WTC11 (cell line): ENCODE measurements at regions not wholly inside any gene's neighbourhood (a gene's known extent, or its start where the extent isn't known, plus 50 kb on each side); places are given as distances from the start of the nearest gene placed in this dataset.
"Not testable (repeated sequence)": the region's sequence is repeated elsewhere in the genome, so short reads cannot be mapped to it uniquely, and the experiment has no call there.

Experiments used
- ATAC-seq: fragments of 200-7000 bp; cut with Tn5 transposase; 2 replicates; pipeline ENCODE4 v1.10.0; 2021; ENCODE audit warnings: mild to moderate bottlenecking, moderate library complexity
- CTCF ChIA-PET: fragments of 300-600 bp; sonication (Branson Sonifier 250); formaldehyde crosslinking; loops from one replicate; lab custom pipeline; 2021; ENCODE audit warnings: antibody characterized with exemption; lab: Charles Lee
- POLR2A ChIA-PET: fragments of 350-600 bp; sonication (Branson Sonifier 250); formaldehyde crosslinking; loops from one replicate; lab custom pipeline; 2021; ENCODE audit warnings: antibody characterized with exemption; lab: Charles Lee
- DNase-seq: peaks from one replicate; pipeline ENCODE4 v3.0.0; 2021; ENCODE audit warnings: low spot score
- H3K27ac Mint-ChIP-seq: 2 replicates; pipeline ENCODE4 v1.8.0; 2021; ENCODE audit warnings: mixed read lengths
- H3K27me3 Mint-ChIP-seq: 2 replicates; pipeline ENCODE4 v1.8.0; 2021; ENCODE audit warnings: low read depth, mild to moderate bottlenecking, moderate library complexity, mixed read lengths
- H3K36me3 Mint-ChIP-seq: 2 replicates; pipeline ENCODE4 v1.8.0; 2021; ENCODE audit warnings: mixed read lengths
- H3K4me1 Mint-ChIP-seq: 2 replicates; pipeline ENCODE4 v1.8.0; 2022; ENCODE audit warnings: mixed read lengths
- H3K4me3 Mint-ChIP-seq: 2 replicates; pipeline ENCODE4 v1.8.0; 2021; ENCODE audit warnings: mild to moderate bottlenecking, moderate library complexity, mixed read lengths
- H3K9me3 Mint-ChIP-seq: 2 replicates; pipeline ENCODE4 v1.8.0; 2021; ENCODE audit warnings: mixed read lengths
- ATF2 ChIP-seq: sonication (generic); formaldehyde crosslinking; IDR thresholded peaks from 2 replicates; pipeline ENCODE4 v1.8.1; 2022; ENCODE audit warnings: low read depth, missing genetic modification reagents, borderline replicate concordance
- ATF6 ChIP-seq: sonication (generic); formaldehyde crosslinking; IDR thresholded peaks from 2 replicates; pipeline ENCODE4 v1.8.1; 2023; ENCODE audit warnings: mild to moderate bottlenecking, missing genetic modification reagents
- E2F5 ChIP-seq: sonication (generic); formaldehyde crosslinking; IDR thresholded peaks from 2 replicates; pipeline ENCODE4 v1.8.1; 2022; ENCODE audit warnings: mild to moderate bottlenecking, moderate library complexity, missing genetic modification reagents
- ERG ChIP-seq: fragments of 250-450 bp; sonication (Bioruptor Pico); IDR thresholded peaks from 2 replicates; pipeline ENCODE4 v1.8.0; 2021; ENCODE audit warnings: mild to moderate bottlenecking
- MLX ChIP-seq: sonication (generic); formaldehyde crosslinking; IDR thresholded peaks from 2 replicates; pipeline ENCODE4 v1.8.1; 2023; ENCODE audit warnings: mild to moderate bottlenecking, missing genetic modification reagents, moderate library complexity
- MYBL2 ChIP-seq: sonication (generic); formaldehyde crosslinking; IDR thresholded peaks from 2 replicates; pipeline ENCODE4 v1.8.1; 2023; ENCODE audit warnings: mild to moderate bottlenecking, moderate library complexity, missing genetic modification reagents
- NFATC4 ChIP-seq: fragments of 250-450 bp; sonication (Bioruptor Pico); IDR thresholded peaks from 2 replicates; pipeline ENCODE4 v1.9.0; 2021; ENCODE audit warnings: mild to moderate bottlenecking
- NR1H2 ChIP-seq: sonication (generic); formaldehyde crosslinking; IDR thresholded peaks from 2 replicates; pipeline ENCODE4 v1.9.0; 2021; ENCODE audit warnings: mild to moderate bottlenecking, moderate library complexity, missing genetic modification reagents
- PREB ChIP-seq: sonication (generic); formaldehyde crosslinking; IDR thresholded peaks from 2 replicates; pipeline ENCODE4 v1.8.1; 2022; ENCODE audit warnings: mild to moderate bottlenecking, missing genetic modification reagents, moderate library complexity, borderline replicate concordance
- RELA ChIP-seq: sonication (generic); formaldehyde crosslinking; IDR thresholded peaks from 2 replicates; pipeline ENCODE4 v1.8.1; 2022; ENCODE audit warnings: missing genetic modification reagents, mild to moderate bottlenecking, borderline replicate concordance
- SMAD4 ChIP-seq: sonication (generic); formaldehyde crosslinking; IDR thresholded peaks from 2 replicates; pipeline ENCODE4 v1.8.0; 2022; ENCODE audit warnings: mild to moderate bottlenecking, missing genetic modification reagents
- TP53 ChIP-seq: sonication (generic); formaldehyde crosslinking; IDR thresholded peaks from 2 replicates; pipeline ENCODE4 v1.8.1; 2023; ENCODE audit warnings: mild to moderate bottlenecking, missing genetic modification reagents
- USF1 ChIP-seq: sonication (generic); formaldehyde crosslinking; IDR thresholded peaks from 2 replicates; pipeline ENCODE4 v1.8.0; 2022; ENCODE audit warnings: mild to moderate bottlenecking, missing genetic modification reagents
- ZBTB21 ChIP-seq: sonication (generic); formaldehyde crosslinking; IDR thresholded peaks from 2 replicates; pipeline ENCODE4 v1.8.1; 2023; ENCODE audit warnings: mild to moderate bottlenecking, missing genetic modification reagents, borderline replicate concordance
- ZBTB43 ChIP-seq: sonication (generic); formaldehyde crosslinking; IDR thresholded peaks from 2 replicates; pipeline ENCODE4 v1.8.1; 2023; ENCODE audit warnings: mild to moderate bottlenecking, missing genetic modification reagents
- ZNF121 ChIP-seq: sonication (generic); formaldehyde crosslinking; IDR thresholded peaks from 2 replicates; pipeline ENCODE4 v1.8.0; 2023; ENCODE audit warnings: missing genetic modification reagents
- ZNF263 ChIP-seq: sonication (generic); formaldehyde crosslinking; IDR thresholded peaks from 2 replicates; pipeline ENCODE4 v1.8.1; 2022; ENCODE audit warnings: low read depth, mild to moderate bottlenecking, moderate library complexity, missing genetic modification reagents

- no peak for ATAC-seq
- no peak overlapping the region for H3K4me3 Mint-ChIP-seq
- no peaks in the 10 kb centered on the region for H3K36me3 Mint-ChIP-seq
- DNase-seq = no peak
- no peak for TF ChIP-seq NR1H2 (CRISPR knock-in tag)
- no peak for TF ChIP-seq ZBTB21 (CRISPR knock-in tag)
- no peak for TF ChIP-seq ATF6 (CRISPR knock-in tag)
- no peak for TF ChIP-seq E2F5 (CRISPR knock-in tag)
- H3K9me3 Mint-ChIP-seq = no peaks in the 10 kb centered on the region
- POLR2A ChIA-PET = no interaction called here
- H3K27me3 Mint-ChIP-seq = no peaks in the 10 kb centered on the region
- CTCF ChIA-PET = interaction anchor here (0.5 kb wide), 1 partner anchor 358 kb away, joined by 4 read pairs; no protein-coding TSS in a partner anchor
- H3K27ac Mint-ChIP-seq = no peak overlapping the region
- H3K4me1 Mint-ChIP-seq = peaks cover 57% of the 10 kb centered on the region
These were observed 350.5 kb downstream of the PRL start for GRCh38 chr6:21946298-21946783.

GRCh38 chr6:21947227-21947626 lies 349.6 kb downstream of the PRL start:
- POLR2A ChIA-PET, H3K4me3 Mint-ChIP-seq, H3K27me3 Mint-ChIP-seq, ATAC-seq, DNase-seq, CTCF ChIA-PET, H3K36me3 Mint-ChIP-seq, H3K9me3 Mint-ChIP-seq: not testable (repeated sequence)
- peaks cover 56% of the 10 kb centered on the region for H3K4me1 Mint-ChIP-seq
- TF ChIP-seq ZNF121 = peak; percentile 80
- 0 out of 2 replicates have a peak overlapping the region, but pooled peaks have one; percentile 87 for H3K27ac Mint-ChIP-seq

GRCh38 chr6:21947731-21948386 lies 349.0 kb downstream of the PRL start:
- no peaks in the 10 kb centered on the region for H3K36me3 Mint-ChIP-seq
- H3K4me3 Mint-ChIP-seq = peak overlapping the region; percentile 24; the same call in 1 of the 2 replicates
- H3K27me3 Mint-ChIP-seq = no peaks in the 10 kb centered on the region
- H3K27ac Mint-ChIP-seq = peak overlapping the region; percentile 87; the same call in 1 of the 2 replicates
- DNase-seq = no peak
- H3K9me3 Mint-ChIP-seq = no peaks in the 10 kb centered on the region
- ChIA-PET CTCF (no interaction called here), POLR2A (no interaction called here)
- ATAC-seq = no peak
- H3K4me1 Mint-ChIP-seq = peaks cover 51% of the 10 kb centered on the region
- TF ChIP-seq MYBL2 (no peak), SMAD4 (no peak)

GRCh38 chr6:21949211-21949801 lies 347.5 kb downstream of the PRL start:
- no peaks in the 10 kb centered on the region for H3K36me3 Mint-ChIP-seq
- no peak overlapping the region for H3K4me3 Mint-ChIP-seq
- H3K27ac Mint-ChIP-seq = no peak overlapping the region
- H3K27me3 Mint-ChIP-seq = no peaks in the 10 kb centered on the region
- no peak for DNase-seq
- ChIA-PET CTCF (no interaction called here), POLR2A (no interaction called here)
- H3K4me1 Mint-ChIP-seq = peaks cover 55% of the 10 kb centered on the region
- H3K9me3 Mint-ChIP-seq = no peaks in the 10 kb centered on the region
- ATAC-seq = no peak
- no peak for TF ChIP-seq ATF2 (CRISPR knock-in tag)
- TF ChIP-seq ZBTB43 (CRISPR knock-in tag) = no peak
- no peak for TF ChIP-seq NFATC4 (CRISPR knock-in tag)
- no peak for TF ChIP-seq USF1 (CRISPR knock-in tag)
- TF ChIP-seq RELA (CRISPR knock-in tag) = no peak
- TF ChIP-seq TP53 = no peak
- TF ChIP-seq PREB = no peak
- TF ChIP-seq ZNF263 = no peak
- no peak for TF ChIP-seq MLX (CRISPR knock-in tag)
- TF ChIP-seq ERG (CRISPR knock-in tag) = no peak
